ENCODE measurements at regions not wholly inside any gene's neighbourhood (a gene's known extent, or its start where the extent isn't known, plus 50 kb on each side); places are given as distances from the start of the nearest gene placed in this dataset.
"Not testable (repeated sequence)": the region's sequence is repeated elsewhere in the genome, so short reads cannot be mapped to it uniquely, and the experiment has no call there.

GRCh38 chr3:159245871-159246270 is 444.0 kb downstream of the MFSD1 start:
- H3K4me3 Mint-ChIP-seq = no peak overlapping the region
- H3K27me3 Mint-ChIP-seq (ENCODE audit: low read depth) = no peaks in the 10 kb centered on the region
- no peaks in the 10 kb centered on the region for H3K4me1 Mint-ChIP-seq (ENCODE audit: low read depth)
- H3K9me3 Mint-ChIP-seq = peaks cover 2 to 6% of the 10 kb centered on the region in 2 donors
- H3K36me3 Mint-ChIP-seq (ENCODE audit: insufficient read depth in 2 of 2) = no peaks in the 10 kb centered on the region
- DNase-seq = no peak
- no peak for ATAC-seq (replicated peaks in 1 of 2)
- H3K27ac Mint-ChIP-seq = no peak overlapping the region

- no peak overlapping the region for H3K27ac Mint-ChIP-seq
- no peaks in the 10 kb centered on the region for H3K4me1 Mint-ChIP-seq (ENCODE audit: low read depth)
- no peak for DNase-seq
- no peak for ATAC-seq (replicated peaks in 1 of 2)
- peaks cover 2 to 7% of the 10 kb centered on the region in 2 donors for H3K9me3 Mint-ChIP-seq
- H3K36me3 Mint-ChIP-seq (ENCODE audit: insufficient read depth in 2 of 2) = no peaks in the 10 kb centered on the region
- no peak overlapping the region for H3K4me3 Mint-ChIP-seq
- H3K27me3 Mint-ChIP-seq (ENCODE audit: low read depth) = no peaks in the 10 kb centered on the region
Observed at GRCh38 chr3:159246385-159246784, 444.5 kb downstream of the MFSD1 start.

GRCh38 chr3:159249472-159250174 is 447.8 kb downstream of the MFSD1 start:
- no peak overlapping the region for H3K27ac Mint-ChIP-seq
- H3K4me3 Mint-ChIP-seq = no peak overlapping the region
- ATAC-seq (replicated peaks in 1 of 2) = no peak
- H3K27me3 Mint-ChIP-seq (ENCODE audit: low read depth) = peaks cover 6% of the 10 kb centered on the region
- H3K36me3 Mint-ChIP-seq (ENCODE audit: insufficient read depth in 2 of 2) = peaks cover 8 to 10% of the 10 kb centered on the region in 2 donors
- no peaks in the 10 kb centered on the region for H3K4me1 Mint-ChIP-seq (ENCODE audit: low read depth)
- DNase-seq = no peak
- H3K9me3 Mint-ChIP-seq = peaks cover 8% of the 10 kb centered on the region in 2 donors

GRCh38 chr3:159250961-159251360 is 449.1 kb downstream of the MFSD1 start:
- no peaks in the 10 kb centered on the region for H3K4me1 Mint-ChIP-seq (ENCODE audit: low read depth)
- peaks cover 8% of the 10 kb centered on the region in 2 donors for H3K9me3 Mint-ChIP-seq
- ATAC-seq (replicated peaks in 1 of 2) (no peak), DNase-seq (no peak)
- no peak overlapping the region for H3K27ac Mint-ChIP-seq
- H3K4me3 Mint-ChIP-seq = no peak overlapping the region
- peaks cover 13% of the 10 kb centered on the region for H3K27me3 Mint-ChIP-seq (ENCODE audit: low read depth)
- H3K36me3 Mint-ChIP-seq (ENCODE audit: insufficient read depth in 2 of 2) = peaks cover 8 to 10% of the 10 kb centered on the region in 2 donors

- Mint-ChIP-seq H3K27ac (no peak overlapping the region), H3K4me1 (ENCODE audit: low read depth) (no peaks in the 10 kb centered on the region), H3K27me3 (ENCODE audit: low read depth) (peaks cover 16% of the 10 kb centered on the region), H3K36me3 (ENCODE audit: insufficient read depth in 2 of 2) (peaks cover 8 to 10% of the 10 kb centered on the region in 2 donors), H3K9me3 (peaks cover 8% of the 10 kb centered on the region in 2 donors), H3K4me3 (no peak overlapping the region)
- no peak for DNase-seq
- ATAC-seq (replicated peaks in 1 of 2) = no peak
Observed at GRCh38 chr3:159252274-159252673, 450.4 kb downstream of the MFSD1 start.

GRCh38 chr3:159252772-159253384 is 451.0 kb downstream of the MFSD1 start:
- no peak overlapping the region for H3K27ac Mint-ChIP-seq
- peaks cover 8% of the 10 kb centered on the region in 2 donors for H3K9me3 Mint-ChIP-seq
- no peak overlapping the region for H3K4me3 Mint-ChIP-seq
- peaks cover 8 to 10% of the 10 kb centered on the region in 2 donors for H3K36me3 Mint-ChIP-seq (ENCODE audit: insufficient read depth in 2 of 2)
- H3K27me3 Mint-ChIP-seq (ENCODE audit: low read depth) = peaks cover 18% of the 10 kb centered on the region
- DNase-seq (peak in 1 of 2 donors; percentile 3), ATAC-seq (replicated peaks in 1 of 2) (no peak)
- H3K4me1 Mint-ChIP-seq (ENCODE audit: low read depth) = no peaks in the 10 kb centered on the region

- H3K27me3 Mint-ChIP-seq (ENCODE audit: low read depth) = peaks cover 22% of the 10 kb centered on the region
- ATAC-seq (replicated peaks in 1 of 2) (no peak), DNase-seq (no peak)
- H3K4me1 Mint-ChIP-seq (ENCODE audit: low read depth) = no peaks in the 10 kb centered on the region
- peaks cover 8% of the 10 kb centered on the region in 2 donors for H3K9me3 Mint-ChIP-seq
- no peak overlapping the region for H3K4me3 Mint-ChIP-seq
- no peak overlapping the region for H3K27ac Mint-ChIP-seq
- peaks cover 8 to 10% of the 10 kb centered on the region in 2 donors for H3K36me3 Mint-ChIP-seq (ENCODE audit: insufficient read depth in 2 of 2)
Observed at GRCh38 chr3:159253860-159254259, 452.0 kb downstream of the MFSD1 start.

GRCh38 chr3:159257954-159258353 is 456.1 kb downstream of the MFSD1 start:
- no peak for DNase-seq
- H3K4me3 Mint-ChIP-seq = no peak overlapping the region
- no peak overlapping the region for H3K27ac Mint-ChIP-seq
- H3K9me3 Mint-ChIP-seq = peaks cover 4% of the 10 kb centered on the region in 2 donors
- peaks cover 26% of the 10 kb centered on the region for H3K27me3 Mint-ChIP-seq (ENCODE audit: low read depth)
- ATAC-seq (replicated peaks in 1 of 2) = no peak
- H3K4me1 Mint-ChIP-seq (ENCODE audit: low read depth) = no peaks in the 10 kb centered on the region
- H3K36me3 Mint-ChIP-seq (ENCODE audit: insufficient read depth in 2 of 2) = peaks cover 5 to 7% of the 10 kb centered on the region in 2 donors

- ATAC-seq (replicated peaks in 1 of 2) (no peak), DNase-seq (no peak)
- no peaks in the 10 kb centered on the region for H3K36me3 Mint-ChIP-seq (ENCODE audit: insufficient read depth in 2 of 2)
- H3K9me3 Mint-ChIP-seq = no peaks in the 10 kb centered on the region
- no peaks in the 10 kb centered on the region for H3K4me1 Mint-ChIP-seq (ENCODE audit: low read depth)
- peaks cover 24% of the 10 kb centered on the region for H3K27me3 Mint-ChIP-seq (ENCODE audit: low read depth)
- no peak overlapping the region for H3K27ac Mint-ChIP-seq
- no peak overlapping the region for H3K4me3 Mint-ChIP-seq
Observed at GRCh38 chr3:159258934-159259333, 457.1 kb downstream of the MFSD1 start.

- Mint-ChIP-seq H3K4me1 (ENCODE audit: low read depth) (no peaks in the 10 kb centered on the region), H3K36me3 (ENCODE audit: insufficient read depth in 2 of 2) (no peaks in the 10 kb centered on the region), H3K27ac (no peak overlapping the region), H3K9me3 (no peaks in the 10 kb centered on the region), H3K27me3 (ENCODE audit: low read depth) (peaks cover 21% of the 10 kb centered on the region), H3K4me3 (no peak overlapping the region)
- DNase-seq (peak; percentile 27 to 31), ATAC-seq (replicated peaks in 1 of 2) (peak; percentile 32 to 38)
Observed at GRCh38 chr3:159260049-159260662, 458.3 kb downstream of the MFSD1 start.

GRCh38 chr3:159261333-159261732 is 459.5 kb downstream of the MFSD1 start:
- not testable (repeated sequence) for H3K4me3 Mint-ChIP-seq; DNase-seq; H3K9me3 Mint-ChIP-seq; H3K36me3 Mint-ChIP-seq (ENCODE audit: insufficient read depth in 2 of 2); H3K27ac Mint-ChIP-seq; H3K4me1 Mint-ChIP-seq (ENCODE audit: low read depth); ATAC-seq (replicated peaks in 1 of 2)
- peaks cover 17% of the 10 kb centered on the region for H3K27me3 Mint-ChIP-seq (ENCODE audit: low read depth)

GRCh38 chr3:159263750-159264553 is 462.1 kb downstream of the MFSD1 start:
- H3K36me3 Mint-ChIP-seq (ENCODE audit: insufficient read depth in 2 of 2) = no peaks in the 10 kb centered on the region
- H3K9me3 Mint-ChIP-seq = no peaks in the 10 kb centered on the region
- ATAC-seq (replicated peaks in 1 of 2) (peak; percentile 33 to 40), DNase-seq (peak; percentile 8)
- H3K4me1 Mint-ChIP-seq (ENCODE audit: low read depth) = no peaks in the 10 kb centered on the region
- no peak overlapping the region for H3K27ac Mint-ChIP-seq
- peaks cover 7% of the 10 kb centered on the region for H3K27me3 Mint-ChIP-seq (ENCODE audit: low read depth)
- no peak overlapping the region for H3K4me3 Mint-ChIP-seq

GRCh38 chr3:159265705-159266104 is 463.9 kb downstream of the MFSD1 start:
- Mint-ChIP-seq H3K9me3 (no peaks in the 10 kb centered on the region), H3K4me3 (no peak overlapping the region), H3K4me1 (ENCODE audit: low read depth) (no peaks in the 10 kb centered on the region), H3K36me3 (ENCODE audit: insufficient read depth in 2 of 2) (no peaks in the 10 kb centered on the region), H3K27me3 (ENCODE audit: low read depth) (peaks cover 5% of the 10 kb centered on the region), H3K27ac (no peak overlapping the region)
- DNase-seq (no peak), ATAC-seq (replicated peaks in 1 of 2) (no peak)

All from activated T-cell treated with anti-CD3 and anti-CD28 coated beads, Interleukin-2, amount 50 U/mL, for 72 hours (primary cell).